Glutamatergic neuron (in vitro differentiated cells): ENCODE measurements at regions not wholly inside any gene's neighbourhood (a gene's known extent, or its start where the extent isn't known, plus 50 kb on each side); places are given as distances from the start of the nearest gene placed in this dataset.

Experiments
- DNase-seq: peaks from one replicate; pipeline ENCODE4 v3.0.0; 2022
- H3K27ac Mint-ChIP-seq: one replicate; pipeline ENCODE4 v1.8.0; 2020; ENCODE audit warnings: mild to moderate bottlenecking, mixed read lengths, inconsistent platforms; ENCODE audit not compliant: unreplicated experiment
- H3K27me3 Mint-ChIP-seq: one replicate; pipeline ENCODE4 v1.8.0; 2020; ENCODE audit warnings: mild to moderate bottlenecking, moderate library complexity, mixed read lengths, inconsistent platforms; ENCODE audit not compliant: unreplicated experiment
- H3K36me3 Mint-ChIP-seq: one replicate; pipeline ENCODE4 v1.8.0; 2020; ENCODE audit warnings: mild to moderate bottlenecking, mixed read lengths, inconsistent platforms; ENCODE audit not compliant: unreplicated experiment
- H3K4me1 Mint-ChIP-seq: one replicate; pipeline ENCODE4 v1.8.0; 2020; ENCODE audit warnings: mild to moderate bottlenecking, low read depth, mixed read lengths, inconsistent platforms; ENCODE audit not compliant: unreplicated experiment
- H3K4me3 Mint-ChIP-seq: one replicate; pipeline ENCODE4 v1.8.0; 2020; ENCODE audit warnings: mild to moderate bottlenecking, mixed read lengths, inconsistent platforms; ENCODE audit not compliant: unreplicated experiment
- H3K9me3 Mint-ChIP-seq: one replicate; pipeline ENCODE4 v1.8.0; 2020; ENCODE audit warnings: mild to moderate bottlenecking, moderate library complexity, mixed read lengths, inconsistent platforms; ENCODE audit not compliant: unreplicated experiment
- CTCF ChIP-seq: fragments of 200-600 bp; sonication (generic); IDR thresholded peaks from one replicate; pipeline ENCODE4 v1.5.0; 2021; ENCODE audit not compliant: partially characterized antibody, unreplicated experiment

GRCh38 chr1:119191325-119191724, 50.9 kb upstream of the WARS2 start:
- no peak overlapping the region for H3K27ac Mint-ChIP-seq
- no peaks in the 10 kb centered on the region for H3K4me1 Mint-ChIP-seq
- DNase-seq: no peak
- peaks cover 1% of the 10 kb centered on the region for H3K9me3 Mint-ChIP-seq
- no peaks in the 10 kb centered on the region for H3K27me3 Mint-ChIP-seq
- no peak for TF ChIP-seq CTCF
- no peak overlapping the region for H3K4me3 Mint-ChIP-seq
- no peaks in the 10 kb centered on the region for H3K36me3 Mint-ChIP-seq

DNA sequence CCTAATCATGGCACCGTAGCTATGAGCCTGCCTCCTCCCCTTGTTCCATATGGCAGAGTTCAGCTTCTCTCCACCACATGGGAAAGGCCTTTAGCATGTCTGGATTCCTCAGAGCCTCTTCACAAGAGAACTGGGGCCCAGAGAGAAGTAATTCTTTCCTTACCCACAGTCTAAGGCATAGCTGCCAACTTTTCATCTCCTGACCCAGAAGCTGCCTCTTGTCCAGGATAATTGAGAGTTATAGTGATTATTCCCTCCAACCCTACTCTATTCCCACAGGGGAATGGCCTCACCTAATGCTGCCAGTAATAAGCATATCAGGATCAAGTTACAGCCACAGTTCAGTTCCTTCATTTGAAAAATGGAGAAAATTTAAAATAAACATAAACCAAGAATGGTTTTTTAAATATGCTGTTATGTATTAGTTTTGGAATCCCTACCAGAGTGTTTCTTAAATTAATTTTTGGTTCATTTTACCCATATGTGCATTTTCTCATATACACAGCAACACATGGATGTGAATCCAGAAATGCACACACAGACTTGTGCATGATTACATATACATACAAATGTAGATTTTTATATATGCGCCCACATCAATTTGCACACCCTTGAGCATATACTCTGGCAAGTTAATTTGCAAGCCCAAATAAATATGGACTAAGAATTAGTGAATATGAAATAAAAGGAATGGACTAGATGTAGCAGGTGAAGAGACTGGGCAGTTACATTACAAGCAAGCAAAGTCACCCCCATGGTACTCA, 63.9 kb upstream of the WARS2 start:
- no peak for DNase-seq
- H3K27me3 Mint-ChIP-seq: no peaks in the 10 kb centered on the region
- peaks cover 3% of the 10 kb centered on the region for H3K4me1 Mint-ChIP-seq
- H3K4me3 Mint-ChIP-seq: no peak overlapping the region
- H3K27ac Mint-ChIP-seq: no peak overlapping the region
- no peaks in the 10 kb centered on the region for H3K9me3 Mint-ChIP-seq
- H3K36me3 Mint-ChIP-seq: no peaks in the 10 kb centered on the region
- no peak for TF ChIP-seq CTCF

DNA sequence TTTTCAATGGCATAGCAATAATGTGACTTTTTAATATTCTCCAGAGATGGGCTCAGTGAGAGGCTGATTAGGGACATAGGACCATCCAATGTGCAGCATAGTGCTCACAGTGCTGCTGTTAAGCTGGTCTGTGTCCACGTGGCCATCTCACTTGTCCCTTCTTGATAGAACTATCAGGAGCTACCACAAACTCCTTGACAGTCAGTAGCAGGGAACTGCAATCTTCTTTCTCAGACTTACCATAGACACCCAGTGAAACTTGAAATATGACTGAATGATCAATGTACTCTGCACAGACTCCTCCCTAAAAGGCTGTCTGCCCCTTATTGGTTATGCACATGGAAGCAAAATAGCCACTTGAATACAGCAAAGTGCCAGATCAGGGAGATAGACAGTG, 64.5 kb upstream of the WARS2 start:
- Mint-ChIP-seq H3K36me3 (no peaks in the 10 kb centered on the region), H3K27me3 (no peaks in the 10 kb centered on the region), H3K4me3 (no peak overlapping the region), H3K9me3 (no peaks in the 10 kb centered on the region), H3K4me1 (peaks cover 3% of the 10 kb centered on the region), H3K27ac (no peak overlapping the region)
- no peak for TF ChIP-seq CTCF
- no peak for DNase-seq

GRCh38 chr1:119209061-119209460, 68.6 kb upstream of the WARS2 start:
- H3K4me3 Mint-ChIP-seq: no peak overlapping the region
- no peak overlapping the region for H3K27ac Mint-ChIP-seq
- no peaks in the 10 kb centered on the region for H3K27me3 Mint-ChIP-seq
- H3K4me1 Mint-ChIP-seq: peaks cover 6% of the 10 kb centered on the region
- no peak for DNase-seq
- no peaks in the 10 kb centered on the region for H3K36me3 Mint-ChIP-seq
- no peak for TF ChIP-seq CTCF
- no peaks in the 10 kb centered on the region for H3K9me3 Mint-ChIP-seq

GRCh38 chr1:119209596-119210295, 69.3 kb upstream of the WARS2 start:
- no peaks in the 10 kb centered on the region for H3K9me3 Mint-ChIP-seq
- no peak overlapping the region for H3K4me3 Mint-ChIP-seq
- no peak for TF ChIP-seq CTCF
- peaks cover 6% of the 10 kb centered on the region for H3K4me1 Mint-ChIP-seq
- DNase-seq: no peak
- H3K36me3 Mint-ChIP-seq: no peaks in the 10 kb centered on the region
- no peak overlapping the region for H3K27ac Mint-ChIP-seq
- no peaks in the 10 kb centered on the region for H3K27me3 Mint-ChIP-seq
